SH-SY5Y (cell line): ENCODE measurements at regions not wholly inside any gene's neighbourhood (a gene's known extent, or its start where the extent isn't known, plus 50 kb on each side); places are given as distances from the start of the nearest gene placed in this dataset.

Experiments
- GATA2 ChIP-seq: IDR thresholded peaks from 2 replicates; pipeline ENCODE4 v1.6.1; 2011; ENCODE audit warnings: mild to moderate bottlenecking, low read depth, low read length
- GATA3 ChIP-seq: IDR thresholded peaks from 2 replicates; pipeline ENCODE4 v1.6.1; 2011; ENCODE audit warnings: low read depth, mild to moderate bottlenecking, low read length, moderate library complexity

GRCh38 chr10:128473911-128474310, 347.7 kb upstream of the MKI67 start:
- no peak for TF ChIP-seq GATA3
- no peak for TF ChIP-seq GATA2

GRCh38 chr10:128474571-128474970, 348.3 kb upstream of the MKI67 start:
- no peak for TF ChIP-seq GATA3
- no peak for TF ChIP-seq GATA2

GRCh38 chr10:128475686-128476367, 349.6 kb upstream of the MKI67 start:
- TF ChIP-seq GATA3 (no peak), GATA2 (no peak)

- TF ChIP-seq GATA3, result no peak
- TF ChIP-seq GATA2, result no peak
These were observed 350.1 kb upstream of the MKI67 start for GRCh38 chr10:128476368-128476725.

GRCh38 chr10:128476845-128477244, 350.6 kb upstream of the MKI67 start:
- no peak for TF ChIP-seq GATA3
- TF ChIP-seq GATA2, result no peak

GRCh38 chr10:128480601-128481000, 354.4 kb upstream of the MKI67 start:
- TF ChIP-seq GATA3 (no peak), GATA2 (no peak)

GRCh38 chr10:128481152-128481840, 355.1 kb upstream of the MKI67 start:
- no peak for TF ChIP-seq GATA2
- no peak for TF ChIP-seq GATA3

GRCh38 chr10:128482052-128482451, 355.8 kb upstream of the MKI67 start:
- TF ChIP-seq GATA2, result no peak
- TF ChIP-seq GATA3, result no peak

- TF ChIP-seq GATA2 (no peak), GATA3 (no peak)
These were observed 357.0 kb upstream of the MKI67 start for GRCh38 chr10:128483216-128483615.

GRCh38 chr10:128484041-128484440, 357.8 kb upstream of the MKI67 start:
- TF ChIP-seq GATA2 (no peak), GATA3 (no peak)

- no peak for TF ChIP-seq GATA2
- no peak for TF ChIP-seq GATA3
These were observed 359.5 kb upstream of the MKI67 start for GRCh38 chr10:128485701-128486235.

- no peak for TF ChIP-seq GATA3
- TF ChIP-seq GATA2, result no peak
These were observed 361.3 kb upstream of the MKI67 start for GRCh38 chr10:128487517-128487916.

GRCh38 chr10:128489324-128490247, 363.4 kb upstream of the MKI67 start:
- TF ChIP-seq GATA2, result no peak
- TF ChIP-seq GATA3, result no peak

- TF ChIP-seq GATA2 (no peak), GATA3 (no peak)
These were observed 365.5 kb upstream of the MKI67 start for GRCh38 chr10:128491686-128492085.
